Stimulated activated naive CD8-positive, alpha-beta T cell treated with anti-CD3 and anti-CD28 coated beads, Interleukin-15, amount 100 ng/mL, for 72 hours (primary cell): ENCODE measurements at regions not wholly inside any gene's neighbourhood (a gene's known extent, or its start where the extent isn't known, plus 50 kb on each side); places are given as distances from the start of the nearest gene placed in this dataset.

Source experiments
- ATAC-seq: fragments of 150-1000 bp; cut with Tn5 transposase; 2 replicates; pipeline ENCODE4 v1.10.0; 2021; ENCODE audit warnings: mild to moderate bottlenecking, moderate library complexity
- DNase-seq, 2 donors: peaks; one replicate each; pipeline ENCODE4 v3.0.0; 2021 to 2022
- H3K27ac Mint-ChIP-seq, 2 donors: one replicate each; pipeline ENCODE4 v1.8.0; 2022; ENCODE audit warnings: mild to moderate bottlenecking in 2 of 2, mixed read lengths in 2 of 2, moderate library complexity in 2 of 2
- H3K27me3 Mint-ChIP-seq: one replicate; pipeline ENCODE4 v1.8.0; 2022; ENCODE audit warnings: mixed read lengths
- H3K4me1 Mint-ChIP-seq: one replicate; pipeline ENCODE4 v1.8.0; 2022; ENCODE audit warnings: mild to moderate bottlenecking, mixed read lengths
- H3K4me3 Mint-ChIP-seq, 2 donors: one replicate each; pipeline ENCODE4 v1.8.0; 2022; ENCODE audit warnings: mild to moderate bottlenecking in 2 of 2, mixed read lengths in 2 of 2, moderate library complexity in 1 of 2
- H3K9me3 Mint-ChIP-seq, 2 donors: one replicate each; pipeline ENCODE4 v1.8.0; 2022; ENCODE audit warnings: mixed read lengths in 2 of 2

- no peaks in the 10 kb centered on the region for H3K9me3 Mint-ChIP-seq
- no peak overlapping the region for H3K4me3 Mint-ChIP-seq
- no peak for DNase-seq
- no peaks in the 10 kb centered on the region for H3K4me1 Mint-ChIP-seq
- H3K27me3 Mint-ChIP-seq: no peaks in the 10 kb centered on the region
- H3K27ac Mint-ChIP-seq: no peak overlapping the region
- ATAC-seq: no peak
Measured at GRCh38 chr1:87814573-87814972, 485.9 kb downstream of the LMO4 start.

GRCh38 chr1:87816646-87817045 is 488.0 kb downstream of the LMO4 start:
- ATAC-seq: no peak
- Mint-ChIP-seq H3K27me3 (peaks cover 5% of the 10 kb centered on the region), H3K4me1 (no peaks in the 10 kb centered on the region), H3K27ac (no peak overlapping the region), H3K9me3 (no peaks in the 10 kb centered on the region), H3K4me3 (no peak overlapping the region)
- no peak for DNase-seq

GRCh38 chr1:87820668-87821334 is 492.1 kb downstream of the LMO4 start:
- Mint-ChIP-seq H3K9me3 (no peaks in the 10 kb centered on the region), H3K4me1 (no peaks in the 10 kb centered on the region), H3K27ac (no peak overlapping the region), H3K27me3 (peaks cover 5% of the 10 kb centered on the region), H3K4me3 (no peak overlapping the region)
- ATAC-seq (no peak), DNase-seq (no peak)

GRCh38 chr1:87821335-87821697 is 492.6 kb downstream of the LMO4 start:
- Mint-ChIP-seq H3K4me1 (no peaks in the 10 kb centered on the region), H3K27ac (no peak overlapping the region), H3K9me3 (peaks cover 0 to 2% of the 10 kb centered on the region in 2 donors), H3K4me3 (no peak overlapping the region), H3K27me3 (peaks cover 5% of the 10 kb centered on the region)
- no peak for DNase-seq
- ATAC-seq: no peak

GRCh38 chr1:87826681-87827251 is 498.1 kb downstream of the LMO4 start:
- peaks cover 0 to 5% of the 10 kb centered on the region in 2 donors for H3K9me3 Mint-ChIP-seq
- no peaks in the 10 kb centered on the region for H3K4me1 Mint-ChIP-seq
- ATAC-seq: no peak
- H3K27ac Mint-ChIP-seq: no peak overlapping the region
- no peaks in the 10 kb centered on the region for H3K27me3 Mint-ChIP-seq
- H3K4me3 Mint-ChIP-seq: no peak overlapping the region
- DNase-seq: peak in 1 of 2 donors; percentile 10

GRCh38 chr1:87829360-87829759 is 500.7 kb downstream of the LMO4 start:
- no peak overlapping the region for H3K27ac Mint-ChIP-seq
- H3K4me1 Mint-ChIP-seq: no peaks in the 10 kb centered on the region
- no peak for DNase-seq
- H3K27me3 Mint-ChIP-seq: no peaks in the 10 kb centered on the region
- H3K9me3 Mint-ChIP-seq: peaks cover 0 to 5% of the 10 kb centered on the region in 2 donors
- H3K4me3 Mint-ChIP-seq: no peak overlapping the region
- ATAC-seq: no peak

- Mint-ChIP-seq H3K9me3 (peaks cover 0 to 5% of the 10 kb centered on the region in 2 donors), H3K27ac (no peak overlapping the region), H3K4me3 (no peak overlapping the region), H3K27me3 (no peaks in the 10 kb centered on the region), H3K4me1 (no peaks in the 10 kb centered on the region)
- DNase-seq (no peak), ATAC-seq (no peak)
Measured at GRCh38 chr1:87830432-87830978, 501.8 kb downstream of the LMO4 start.

GRCh38 chr1:87833166-87833565 is 504.5 kb downstream of the LMO4 start:
- H3K4me1 Mint-ChIP-seq: no peaks in the 10 kb centered on the region
- H3K27ac Mint-ChIP-seq: no peak overlapping the region
- H3K4me3 Mint-ChIP-seq: no peak overlapping the region
- H3K27me3 Mint-ChIP-seq: no peaks in the 10 kb centered on the region
- no peaks in the 10 kb centered on the region for H3K9me3 Mint-ChIP-seq
- ATAC-seq (no peak), DNase-seq (no peak)

GRCh38 chr1:87834151-87834550 is 505.5 kb downstream of the LMO4 start:
- H3K4me3 Mint-ChIP-seq: no peak overlapping the region
- ATAC-seq: no peak
- no peak overlapping the region for H3K27ac Mint-ChIP-seq
- DNase-seq: no peak
- no peaks in the 10 kb centered on the region for H3K27me3 Mint-ChIP-seq
- H3K9me3 Mint-ChIP-seq: no peaks in the 10 kb centered on the region
- H3K4me1 Mint-ChIP-seq: no peaks in the 10 kb centered on the region

- Mint-ChIP-seq H3K27ac (no peak overlapping the region), H3K9me3 (no peaks in the 10 kb centered on the region), H3K4me3 (no peak overlapping the region), H3K4me1 (no peaks in the 10 kb centered on the region), H3K27me3 (no peaks in the 10 kb centered on the region)
- no peak for DNase-seq
- no peak for ATAC-seq
Measured at GRCh38 chr1:87834941-87835340, 506.3 kb downstream of the LMO4 start.

GRCh38 chr1:87840767-87841166 is 512.1 kb downstream of the LMO4 start:
- Mint-ChIP-seq H3K27ac (no peak overlapping the region), H3K4me3 (no peak overlapping the region), H3K27me3 (peaks cover 7% of the 10 kb centered on the region), H3K9me3 (no peaks in the 10 kb centered on the region), H3K4me1 (no peaks in the 10 kb centered on the region)
- DNase-seq (no peak), ATAC-seq (no peak)

GRCh38 chr1:87841332-87841731 is 512.7 kb downstream of the LMO4 start:
- H3K4me3 Mint-ChIP-seq: no peak overlapping the region
- ATAC-seq: no peak
- no peak overlapping the region for H3K27ac Mint-ChIP-seq

GRCh38 chr1:87842156-87842555 is 513.5 kb downstream of the LMO4 start:
- no peak overlapping the region for H3K4me3 Mint-ChIP-seq
- H3K27ac Mint-ChIP-seq: no peak overlapping the region
- H3K4me1 Mint-ChIP-seq: no peaks in the 10 kb centered on the region
- H3K27me3 Mint-ChIP-seq: peaks cover 7% of the 10 kb centered on the region
- H3K9me3 Mint-ChIP-seq: no peaks in the 10 kb centered on the region
- no peak for ATAC-seq
- DNase-seq: no peak

More at GRCh38 chr1:87841332-87841731, 512.7 kb downstream of the LMO4 start:
- H3K27me3 Mint-ChIP-seq: peaks cover 7% of the 10 kb centered on the region
- H3K9me3 Mint-ChIP-seq: no peaks in the 10 kb centered on the region
- no peaks in the 10 kb centered on the region for H3K4me1 Mint-ChIP-seq
- DNase-seq: no peak

- H3K27me3 Mint-ChIP-seq: peaks cover 7% of the 10 kb centered on the region
- H3K4me1 Mint-ChIP-seq: no peaks in the 10 kb centered on the region
- DNase-seq (no peak), ATAC-seq (no peak)
- H3K4me3 Mint-ChIP-seq: no peak overlapping the region
- H3K27ac Mint-ChIP-seq: no peak overlapping the region
- H3K9me3 Mint-ChIP-seq: no peaks in the 10 kb centered on the region
Measured at GRCh38 chr1:87844251-87844650, 515.6 kb downstream of the LMO4 start.

GRCh38 chr1:87851490-87851889 is 522.8 kb downstream of the LMO4 start:
- H3K27ac Mint-ChIP-seq: no peak overlapping the region
- H3K27me3 Mint-ChIP-seq: peaks cover 18% of the 10 kb centered on the region
- DNase-seq: no peak
- ATAC-seq: no peak
- no peaks in the 10 kb centered on the region for H3K9me3 Mint-ChIP-seq
- no peaks in the 10 kb centered on the region for H3K4me1 Mint-ChIP-seq
- H3K4me3 Mint-ChIP-seq: no peak overlapping the region

- Mint-ChIP-seq H3K4me1 (no peaks in the 10 kb centered on the region), H3K27ac (no peak overlapping the region), H3K4me3 (no peak overlapping the region), H3K27me3 (peaks cover 18% of the 10 kb centered on the region), H3K9me3 (no peaks in the 10 kb centered on the region)
- DNase-seq (no peak), ATAC-seq (no peak)
Measured at GRCh38 chr1:87852410-87853161, 523.9 kb downstream of the LMO4 start.
